Stomach (tissue), 4 donors: ENCODE measurements at regions not wholly inside any gene's neighbourhood (a gene's known extent, or its start where the extent isn't known, plus 50 kb on each side); places are given as distances from the start of the nearest gene placed in this dataset.

Experiments used
- CTCF ChIP-seq, 7 experiments: fragments of 450-650 bp in 4 of 7; fragments of 200-600 bp in 3 of 7; sonication (generic) in 3 of 7; IDR thresholded peaks; one replicate each; pipeline ENCODE4 v1.5.1; 2016 to 2019; ENCODE audit warnings: antibody characterized with exemption in 7 of 7, control low read depth in 2 of 7, mild to moderate bottlenecking in 1 of 7
- EP300 ChIP-seq: sonication (generic); formaldehyde crosslinking; IDR thresholded peaks from one replicate; pipeline ENCODE4 v1.6.1; 2017; ENCODE audit warnings: antibody characterized with exemption
- POLR2A ChIP-seq, 4 donors: fragments of 450-650 bp; IDR thresholded peaks; one replicate each; pipeline ENCODE4 v1.6.1; 2016; ENCODE audit warnings: antibody characterized with exemption in 4 of 4, control low read depth in 2 of 4, mild to moderate bottlenecking in 1 of 4, moderate library complexity in 1 of 4
- POLR2AphosphoS5 ChIP-seq, 3 donors: sonication (generic); formaldehyde crosslinking; IDR thresholded peaks; one replicate each; pipeline ENCODE4 v1.6.1; 2016; ENCODE audit warnings: antibody characterized with exemption in 3 of 3

DNA sequence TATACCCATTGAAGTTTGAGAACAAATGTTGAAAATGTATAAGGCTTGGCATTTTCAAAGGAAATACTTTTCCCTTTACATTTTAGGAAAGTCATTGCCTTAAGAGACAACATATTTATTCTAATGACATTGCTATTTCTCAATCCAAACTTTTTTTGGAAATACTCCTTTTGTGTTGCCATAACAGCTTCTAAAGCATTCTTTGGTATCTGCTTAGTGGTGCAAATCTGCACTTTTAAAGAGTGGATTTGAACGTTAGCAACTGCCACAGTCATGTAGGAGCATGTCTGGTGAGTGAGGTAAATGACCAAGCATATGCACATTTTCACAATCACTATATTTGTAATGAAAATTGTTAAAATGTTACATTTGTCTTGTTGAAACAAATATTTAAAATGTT, 124.4 kb upstream of the GORAB start:
- TF ChIP-seq CTCF (IDR thresholded peaks at IDR 0.05), result no peak
- no peak for TF ChIP-seq EP300
- TF ChIP-seq POLR2A (IDR thresholded peaks at IDR 0.05), result no peak
- TF ChIP-seq POLR2AphosphoS5 (IDR thresholded peaks at IDR 0.05), result peak in 1 of 3 donors; percentile 2
